Femur (tissue), 1 donor: ENCODE measurements at regions not wholly inside any gene's neighbourhood (a gene's known extent, or its start where the extent isn't known, plus 50 kb on each side); places are given as distances from the start of the nearest gene placed in this dataset.
A peak's percentile ranks its signal among the peaks of the same experiment; 100 is the strongest.

Experiments used
- DNase-seq: peaks from one replicate; pipeline ENCODE4 v3.0.0-alpha.2; 2017

DNA sequence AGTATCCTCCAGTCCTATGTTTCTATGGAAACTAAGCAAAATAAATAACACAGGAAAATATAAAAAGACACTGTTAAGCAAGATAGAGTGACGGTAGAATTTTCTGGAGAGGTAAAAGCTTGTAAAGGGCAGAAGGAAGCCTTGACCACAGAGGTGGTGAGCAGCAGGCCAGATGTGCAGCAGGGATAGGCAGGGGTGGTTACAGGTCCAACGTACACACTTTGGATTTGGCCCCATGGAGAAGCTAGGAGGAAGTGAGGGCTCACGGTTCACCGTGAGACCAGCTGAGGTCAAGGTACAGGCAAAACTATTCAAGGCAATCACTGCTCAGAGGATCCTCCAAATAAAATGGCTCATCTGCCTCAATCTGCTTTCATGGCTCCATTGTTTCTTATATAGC lies 242.8 kb downstream of the B3GLCT start:
- no peak for DNase-seq

DNA sequence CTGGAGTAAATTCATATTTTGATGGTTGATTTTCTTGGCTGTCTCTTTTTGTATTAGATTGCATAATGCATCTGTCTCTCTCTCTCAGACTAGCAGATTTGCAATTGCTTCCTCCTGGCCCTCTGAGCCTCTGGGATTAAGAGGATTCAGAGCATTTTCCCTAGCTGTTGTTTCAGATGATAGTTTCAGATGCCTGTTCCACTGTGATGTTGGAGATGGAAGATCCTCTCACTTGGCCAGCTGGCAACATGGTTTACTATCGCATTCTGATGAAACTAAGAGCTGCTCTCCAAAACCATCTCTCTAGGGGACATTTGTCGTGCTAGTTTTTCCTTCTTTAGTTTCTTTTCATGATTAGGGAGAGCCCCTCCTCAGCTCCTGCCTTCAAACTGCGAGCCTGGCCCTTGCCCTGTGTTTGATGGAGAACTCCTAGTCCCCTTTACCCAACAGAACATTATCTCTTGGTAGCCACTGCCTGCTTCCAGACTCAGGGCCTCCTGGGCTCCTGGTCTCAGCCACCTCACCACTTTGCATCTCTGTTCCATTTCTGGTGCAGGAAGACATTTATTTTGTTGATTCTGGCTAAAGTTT lies 244.6 kb downstream of the B3GLCT start:
- peak; percentile 54 for DNase-seq

DNA sequence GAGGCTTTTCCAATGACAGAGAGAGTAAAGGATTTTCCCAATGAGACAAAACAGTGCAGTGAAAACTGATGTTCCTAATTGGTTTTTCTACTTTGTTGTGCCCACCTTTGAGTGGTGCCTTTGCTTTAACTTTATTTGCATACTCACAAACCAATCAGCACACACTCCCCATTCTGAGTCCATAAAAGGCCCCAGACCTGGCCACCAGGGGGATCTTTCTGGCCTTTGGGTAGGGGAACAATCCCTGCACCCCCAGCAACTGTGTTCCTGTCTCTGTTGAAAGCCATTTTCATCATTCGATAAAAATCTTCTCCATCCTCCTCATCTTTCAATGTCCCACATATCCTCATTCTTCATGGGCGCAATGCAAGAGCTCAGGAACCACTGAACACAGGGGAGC lies 252.8 kb downstream of the B3GLCT start:
- no peak for DNase-seq

DNA sequence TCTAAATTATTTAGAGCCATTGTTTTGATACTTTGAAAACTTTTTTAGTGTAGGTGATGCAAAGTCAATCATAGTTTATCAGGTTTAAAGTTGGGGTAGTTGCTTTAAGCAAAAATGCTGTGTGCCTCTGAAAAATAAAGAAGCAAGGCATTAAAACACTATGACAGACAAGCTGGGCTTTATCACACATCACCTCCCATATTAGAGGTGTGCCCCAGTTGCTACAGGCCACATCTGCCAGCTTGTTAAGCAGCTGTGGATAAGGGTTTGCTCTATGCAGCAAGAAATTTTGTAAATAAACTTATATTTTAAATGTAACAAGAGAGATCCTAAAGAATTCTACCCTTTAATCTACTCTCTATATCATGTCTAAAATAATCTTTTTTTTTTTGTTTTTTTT lies 255.8 kb downstream of the B3GLCT start:
- no peak for DNase-seq

DNA sequence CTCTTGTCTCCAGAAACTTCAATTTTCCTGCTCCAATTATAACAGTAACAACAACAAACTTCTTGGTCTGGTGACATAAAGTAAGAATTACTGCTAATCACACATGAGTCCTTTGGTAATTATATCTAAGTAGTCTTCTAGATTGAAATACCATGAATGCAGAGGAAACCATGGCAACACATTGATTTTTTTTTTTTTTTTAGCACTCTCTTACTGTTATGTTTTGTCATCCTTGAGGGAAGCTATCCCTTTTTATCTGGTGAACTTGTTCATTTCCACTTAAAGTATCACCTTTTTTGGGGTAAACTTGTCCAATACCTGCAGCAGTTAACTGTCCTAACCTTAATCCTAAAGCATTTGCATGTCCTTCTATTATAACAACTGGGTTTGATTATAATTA lies 256.3 kb downstream of the B3GLCT start:
- no peak for DNase-seq

DNA sequence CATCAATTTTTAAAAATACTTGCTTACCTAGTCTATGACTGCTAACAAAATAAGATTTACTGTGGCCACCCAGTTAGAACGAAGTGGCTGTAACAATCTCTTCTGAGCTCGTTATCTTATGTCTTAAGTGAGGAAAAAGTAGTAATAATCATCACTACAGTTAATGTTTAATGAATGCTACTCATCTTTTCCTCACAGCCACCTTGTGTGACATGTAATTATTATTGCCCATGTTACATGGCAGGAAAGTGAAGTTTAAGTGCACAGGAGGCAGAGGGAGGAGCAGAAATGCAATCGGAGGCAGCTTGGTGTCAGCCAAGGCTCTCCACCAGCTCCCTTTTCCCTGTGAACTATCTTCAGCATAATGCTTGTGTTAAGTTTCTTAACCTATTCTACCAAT lies 260.3 kb downstream of the B3GLCT start:
- no peak for DNase-seq

DNA sequence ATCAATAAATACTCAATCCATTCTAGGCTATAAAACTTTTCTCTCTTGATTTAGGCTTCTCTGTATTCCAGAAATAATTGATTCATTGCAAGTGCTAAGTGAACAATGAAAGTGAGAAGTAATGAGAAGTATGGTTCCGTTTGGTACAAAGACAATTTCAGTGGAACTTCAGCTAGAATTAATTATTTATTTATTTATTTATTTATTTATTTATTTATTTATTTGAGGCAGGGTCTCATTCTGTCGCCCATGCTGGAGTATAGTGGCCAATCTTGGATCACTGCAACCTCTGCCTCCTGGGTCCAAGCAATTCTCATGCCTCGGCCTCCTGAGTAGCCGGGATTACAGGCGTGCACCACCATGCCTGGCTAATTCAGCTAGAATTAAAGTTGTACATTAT lies 262.1 kb downstream of the B3GLCT start:
- no peak for DNase-seq

DNA sequence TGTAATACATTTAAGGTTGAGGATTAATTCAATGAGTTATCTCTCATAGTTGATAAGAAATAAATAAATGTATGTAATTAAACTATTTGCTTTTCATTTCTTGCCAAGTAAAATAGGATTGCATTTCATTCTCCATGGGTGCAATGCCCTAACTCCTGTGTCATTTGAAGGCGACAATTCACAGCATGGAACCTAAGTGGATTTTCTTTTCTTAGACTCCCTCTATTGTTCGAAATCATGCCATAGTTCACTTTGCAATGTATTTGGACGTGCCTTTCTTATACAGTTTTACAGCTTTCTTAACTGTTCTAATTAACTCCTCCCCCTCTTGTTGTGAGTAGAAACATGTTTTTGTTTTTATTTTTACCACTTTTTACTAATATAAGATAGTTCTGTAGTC lies 263.0 kb downstream of the B3GLCT start:
- no peak for DNase-seq

DNA sequence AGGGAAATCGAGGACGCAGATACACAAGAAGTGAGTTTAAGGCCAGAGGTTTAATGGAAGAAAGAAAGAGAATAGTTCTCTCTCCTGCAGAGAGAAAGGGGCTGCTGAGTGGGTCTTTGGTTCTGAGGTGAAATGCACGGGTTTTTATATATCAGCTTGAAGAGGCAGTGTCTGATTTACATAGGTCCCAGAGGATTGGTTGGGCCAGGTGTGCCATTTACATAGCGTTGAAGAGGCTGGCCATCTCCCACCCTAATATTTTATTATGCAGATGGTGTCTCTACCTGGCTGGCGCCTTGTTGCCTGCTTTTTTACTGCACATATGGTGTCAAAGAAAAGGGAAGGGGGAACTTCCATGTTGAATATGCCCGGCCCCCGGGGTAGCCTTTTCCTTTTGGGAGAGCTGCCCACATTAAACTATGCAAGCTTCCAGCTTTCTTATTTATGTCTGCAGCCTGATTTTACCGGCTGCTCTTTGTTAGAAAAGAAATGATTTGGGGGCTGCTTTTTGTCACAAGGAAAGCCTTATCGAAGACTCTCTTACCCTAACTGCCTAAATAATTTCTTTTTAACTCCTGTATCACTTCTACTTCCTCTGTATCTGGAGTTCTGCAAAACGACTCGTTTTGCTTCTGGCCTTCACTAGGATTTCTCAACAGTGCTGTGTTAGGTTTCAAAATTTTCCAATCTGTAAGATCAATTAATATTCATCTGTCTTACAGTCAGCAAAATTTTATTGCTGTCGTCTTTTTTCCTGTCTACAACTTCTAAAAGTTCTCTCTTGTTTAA lies 268.5 kb downstream of the B3GLCT start:
- DNase-seq = no peak

DNA sequence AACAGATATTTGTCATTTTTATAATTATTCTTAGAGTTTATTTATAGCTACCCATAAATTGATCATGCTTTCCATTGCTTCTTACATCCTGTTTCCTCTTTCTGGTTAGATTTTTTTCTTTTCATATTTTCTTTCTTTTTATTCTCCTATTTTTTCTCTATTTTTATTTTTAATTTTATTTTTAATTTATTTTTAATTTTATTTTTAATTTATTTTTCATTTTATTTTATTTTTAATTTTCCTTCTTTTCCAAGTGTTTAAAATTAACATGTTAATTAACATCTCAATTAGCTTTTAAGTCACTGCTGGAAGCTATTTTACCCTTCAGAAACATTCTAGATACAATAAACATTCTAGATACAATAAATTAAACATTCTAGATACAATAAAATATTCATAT lies 269.6 kb downstream of the B3GLCT start:
- no peak for DNase-seq

DNA sequence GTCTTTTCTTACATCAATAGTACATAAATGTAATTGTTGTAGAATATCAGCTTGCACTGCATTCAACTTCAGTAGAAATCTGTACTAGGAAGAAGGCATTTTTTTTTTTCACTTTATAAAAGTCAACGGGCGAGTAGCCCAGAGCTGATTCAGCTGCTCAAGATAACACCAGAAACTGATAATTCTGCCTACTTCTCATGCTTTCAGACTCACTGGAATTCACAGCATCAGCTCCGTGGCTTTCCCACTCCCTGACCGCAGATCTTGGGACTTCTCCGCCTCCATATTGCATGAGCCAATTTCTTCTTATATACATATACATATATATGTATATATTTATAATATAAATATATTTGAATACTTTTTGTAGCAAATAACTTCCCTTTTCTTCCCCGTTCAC lies 263.1 kb upstream of the RXFP2 start:
- no peak for DNase-seq

DNA sequence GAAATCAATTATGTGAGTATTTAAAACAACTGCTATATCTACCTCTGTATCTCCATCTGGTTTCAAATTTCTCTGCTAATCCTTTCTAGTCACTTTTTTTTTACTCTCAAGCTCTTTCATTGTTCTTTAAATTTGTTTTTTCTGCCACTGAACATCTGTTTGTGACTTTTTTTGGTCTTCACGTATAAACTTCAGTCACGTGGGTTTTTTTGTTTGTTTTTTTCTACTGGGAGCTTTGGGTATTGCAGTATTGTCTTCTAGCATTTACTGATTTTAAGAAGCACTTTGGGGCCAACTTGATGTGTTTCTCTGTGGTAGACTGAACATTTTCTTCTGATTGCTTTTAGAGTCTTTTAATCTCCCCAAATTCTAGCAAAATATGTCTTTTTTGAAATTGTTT lies 262.6 kb upstream of the RXFP2 start:
- DNase-seq = no peak

DNA sequence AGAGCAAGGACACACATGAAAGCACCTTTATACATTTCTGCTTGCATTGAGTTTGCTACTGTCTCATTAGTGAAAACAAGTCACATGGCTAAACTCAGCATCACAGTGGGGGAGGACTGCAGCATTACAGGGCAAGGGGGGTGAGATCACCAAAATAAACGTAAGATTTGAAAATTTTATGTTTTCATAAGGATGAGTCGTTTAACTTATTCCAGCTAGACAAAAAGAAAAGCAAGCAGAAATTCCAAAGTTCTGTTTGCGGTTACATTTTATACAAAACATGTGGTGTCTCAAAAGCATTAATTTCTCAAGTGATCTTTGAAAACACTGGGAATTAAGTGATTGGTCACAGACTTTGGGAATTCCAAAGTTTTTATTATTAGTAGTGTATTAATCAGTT lies 261.4 kb upstream of the RXFP2 start:
- DNase-seq = no peak

DNA sequence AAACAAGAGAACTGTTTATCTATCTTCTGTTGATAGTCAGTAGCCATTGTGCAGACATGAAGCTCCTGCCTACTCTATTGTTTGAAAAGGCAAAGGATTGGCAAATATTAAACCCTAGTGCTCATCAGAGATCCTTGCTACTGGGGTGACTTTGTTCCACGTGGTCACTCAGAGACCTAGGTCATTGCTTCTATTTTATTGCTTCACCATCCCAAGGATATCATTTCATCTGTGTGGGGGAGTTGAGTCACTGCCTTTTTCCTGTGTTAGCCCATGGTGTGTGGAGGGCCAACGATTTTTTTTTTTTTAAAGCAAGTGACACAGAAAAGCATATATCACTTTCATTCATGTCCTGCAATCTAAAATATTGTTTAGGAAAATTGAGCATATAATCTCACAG lies 254.1 kb upstream of the RXFP2 start:
- no peak for DNase-seq

DNA sequence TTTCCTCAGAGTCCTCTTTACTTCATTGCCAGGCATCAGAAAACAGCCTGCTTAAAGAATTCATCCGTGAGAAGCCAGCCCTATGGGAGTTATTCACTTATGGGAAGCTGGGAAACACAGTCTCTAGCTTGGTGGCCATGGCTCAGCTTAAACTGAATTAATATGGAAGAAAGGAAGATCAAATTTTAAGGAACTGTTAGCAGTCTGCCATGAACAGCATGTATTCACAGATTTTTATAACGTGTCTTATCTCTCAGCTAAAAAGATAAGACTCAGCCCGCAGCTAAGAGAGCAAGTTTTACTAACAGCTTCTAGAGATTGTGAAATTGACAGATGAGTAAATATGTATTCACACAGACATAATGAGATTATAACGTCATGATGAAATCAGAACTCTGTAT lies 253.7 kb upstream of the RXFP2 start:
- DNase-seq = no peak

DNA sequence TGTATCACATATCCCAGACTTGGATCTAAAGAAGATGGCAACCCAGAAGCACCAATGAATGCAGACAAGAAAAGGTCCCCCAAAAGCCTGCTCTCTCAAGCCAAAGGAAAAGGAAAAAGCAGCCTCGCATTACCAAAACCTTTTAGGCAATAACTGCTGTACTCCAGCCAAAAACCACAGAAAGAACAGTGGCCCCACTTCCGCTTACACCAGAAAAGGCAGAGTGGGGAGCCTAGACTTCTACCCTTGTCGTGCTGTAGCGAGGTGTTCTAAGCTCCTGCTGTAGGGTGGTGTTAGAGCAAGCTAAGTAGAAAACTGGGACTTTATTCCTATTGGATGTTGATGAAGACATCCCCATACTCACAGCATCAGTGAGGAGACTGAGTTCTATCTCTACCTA lies 244.0 kb upstream of the RXFP2 start:
- no peak for DNase-seq

DNA sequence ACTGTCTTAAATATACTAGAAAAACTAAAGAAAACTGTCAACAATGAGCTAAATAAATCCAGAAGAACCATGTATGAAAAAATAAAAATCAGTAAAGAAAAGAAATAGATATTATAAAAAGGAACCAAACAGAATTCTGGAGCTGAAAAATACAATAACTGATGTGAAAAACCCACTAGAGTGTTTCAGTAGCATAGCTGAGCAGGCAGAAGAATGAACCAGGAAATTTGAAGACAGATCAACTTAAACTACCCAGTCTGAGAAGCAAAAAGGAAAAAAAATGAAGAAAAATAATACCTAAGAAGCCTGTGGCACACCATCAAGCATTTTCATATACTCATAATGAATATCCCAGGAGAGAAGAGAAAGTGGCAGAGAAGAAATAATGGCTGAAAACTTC lies 240.1 kb upstream of the RXFP2 start:
- DNase-seq = no peak

DNA sequence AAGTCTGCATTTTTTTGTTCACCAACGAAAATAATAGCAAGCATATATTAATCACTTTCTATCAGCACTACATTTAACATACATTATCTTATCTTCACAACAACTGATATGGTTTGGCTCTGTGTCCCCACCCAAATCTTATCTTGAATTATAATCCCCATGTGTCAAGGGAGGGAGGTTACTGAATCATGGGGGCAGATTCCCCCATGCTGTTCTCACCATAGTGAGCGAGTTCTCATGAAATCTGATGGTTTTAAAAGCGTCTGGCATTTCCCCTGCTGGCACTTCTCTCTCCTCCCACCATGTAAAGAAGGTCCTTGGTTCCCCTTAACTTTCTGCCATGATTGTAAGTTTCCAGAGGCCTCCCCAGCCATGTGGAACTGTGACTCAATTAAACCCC lies 235.7 kb upstream of the RXFP2 start:
- DNase-seq = no peak

DNA sequence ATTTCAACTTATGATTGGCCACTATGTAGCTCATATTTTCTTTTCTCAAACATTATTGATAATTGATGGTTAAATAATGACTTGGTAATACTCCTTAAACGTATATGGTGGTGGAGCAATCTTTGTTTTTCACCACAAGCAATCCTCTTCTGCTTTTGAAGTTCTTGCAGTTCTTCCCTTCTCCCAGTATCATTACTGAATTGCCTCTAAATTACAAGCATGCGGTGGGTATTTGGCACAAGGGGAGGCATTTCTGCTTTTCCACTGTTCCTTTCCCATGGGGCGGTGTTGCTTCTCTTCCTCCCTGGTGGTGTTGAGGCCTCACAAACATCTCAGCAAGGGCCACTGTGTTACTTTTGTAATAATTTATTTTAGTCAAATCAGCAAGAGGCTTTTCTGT lies 234.4 kb upstream of the RXFP2 start:
- no peak for DNase-seq

DNA sequence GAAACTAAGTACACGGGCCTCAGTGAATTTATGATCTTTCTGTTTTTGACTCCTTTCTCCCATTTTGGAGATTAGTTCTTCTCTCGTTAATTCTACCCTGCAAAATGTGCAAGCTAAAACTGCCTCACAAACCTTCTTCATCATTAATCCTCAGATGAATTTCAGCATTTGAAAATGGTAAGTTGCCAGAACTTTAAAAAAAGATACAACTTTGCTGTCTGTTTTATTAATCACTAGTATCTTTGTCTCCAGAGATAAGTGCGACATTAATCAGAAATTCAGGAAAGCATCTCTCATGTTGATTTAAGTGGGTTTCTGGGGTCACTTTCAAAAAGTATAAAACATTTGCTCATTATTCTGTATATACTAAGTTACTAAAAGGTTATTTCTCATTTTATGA lies 227.0 kb upstream of the RXFP2 start:
- no peak for DNase-seq

DNA sequence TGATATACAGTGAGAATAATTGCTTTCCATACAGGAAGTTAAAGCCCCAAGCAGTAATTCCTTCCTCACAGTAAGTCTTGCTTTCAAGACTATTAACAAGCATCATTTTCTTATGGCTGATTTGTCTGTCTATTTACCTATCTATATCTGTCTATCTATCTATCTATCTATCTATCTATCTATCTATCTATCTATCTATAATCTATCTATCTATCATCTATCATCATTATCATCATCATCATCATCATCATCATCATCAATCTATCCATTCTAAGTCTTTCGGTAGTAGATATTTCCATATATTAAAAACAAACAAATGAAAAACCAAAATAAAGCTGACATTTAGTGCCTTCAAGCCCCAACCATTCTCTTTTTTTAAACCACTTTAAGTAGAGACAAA lies 224.4 kb upstream of the RXFP2 start:
- no peak for DNase-seq

DNA sequence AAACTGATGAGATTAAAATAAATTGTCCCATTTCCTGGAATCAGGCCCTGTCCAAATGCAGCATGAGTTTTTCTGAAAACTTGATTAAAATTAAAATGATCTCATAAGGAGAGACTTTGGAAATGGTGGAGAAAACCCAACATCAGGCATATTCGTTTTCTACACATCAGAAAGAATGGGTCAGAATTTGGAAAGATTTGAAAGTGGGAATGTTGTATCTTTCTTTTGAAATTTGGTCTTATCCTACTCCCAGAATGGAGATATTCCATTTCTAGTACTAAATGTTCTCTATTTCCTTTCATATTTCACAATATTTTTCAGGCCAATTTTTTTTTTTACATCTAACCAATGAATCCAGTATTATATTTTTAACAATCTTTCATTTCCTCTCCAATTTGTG lies 223.9 kb upstream of the RXFP2 start:
- DNase-seq = no peak

DNA sequence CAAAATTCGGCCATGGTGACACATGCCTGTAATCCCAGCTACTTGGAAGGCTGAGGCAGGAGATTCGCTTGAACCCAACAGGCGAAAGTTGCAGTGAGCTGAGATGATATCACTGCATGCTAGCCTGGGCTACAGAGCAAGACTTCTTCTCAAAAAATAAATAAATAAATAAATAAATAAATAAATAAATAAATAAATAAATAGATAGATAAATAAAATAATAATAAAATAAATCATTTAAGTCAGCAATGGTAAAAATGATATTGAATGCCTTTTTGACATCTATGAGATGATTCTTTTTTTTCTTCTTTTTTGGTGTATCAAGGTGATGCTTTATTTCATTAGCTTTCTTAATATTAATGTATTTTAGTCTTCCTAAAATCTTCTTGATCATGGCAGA lies 221.7 kb upstream of the RXFP2 start:
- no peak for DNase-seq

DNA sequence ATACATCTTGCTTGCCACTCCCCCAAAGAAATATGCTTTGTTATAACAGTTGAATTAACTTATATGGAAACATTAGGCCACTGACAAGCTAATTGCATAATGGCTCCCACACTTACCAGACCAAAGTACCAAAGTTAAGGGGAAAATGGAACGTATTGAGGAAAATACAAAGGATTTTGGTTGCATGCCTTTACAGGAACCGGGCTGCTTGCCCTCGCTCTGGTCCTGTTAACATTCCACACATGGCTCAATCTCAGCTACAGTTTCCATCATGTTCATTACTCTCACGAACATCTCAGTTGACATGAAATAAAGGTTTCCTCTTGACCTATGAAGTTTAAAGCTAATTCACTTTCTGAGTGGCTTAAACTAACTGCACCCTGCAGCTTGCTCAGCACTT lies 220.7 kb upstream of the RXFP2 start:
- no peak for DNase-seq

DNA sequence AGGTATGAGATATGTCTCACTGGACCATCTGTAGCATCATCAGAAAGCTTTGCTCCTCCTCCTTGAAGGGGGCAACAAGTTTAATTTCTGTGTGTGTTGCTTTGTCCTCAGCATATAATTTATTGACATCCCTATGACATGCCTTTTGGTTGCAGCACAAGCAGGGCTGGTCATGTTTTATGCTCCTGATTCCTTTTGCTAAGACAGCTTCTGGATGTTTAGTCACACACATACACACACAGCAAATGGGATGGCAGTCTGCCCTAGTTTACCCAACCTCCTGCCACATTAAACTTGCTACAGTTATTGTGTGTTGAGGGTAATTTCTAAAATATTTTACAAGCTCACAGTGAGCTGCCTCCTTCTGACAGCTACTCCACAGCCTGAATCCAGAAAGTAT lies 217.9 kb upstream of the RXFP2 start:
- no peak for DNase-seq
